NOMO-1 treated with dmso at 0.1 percent for 144 hours (cell line): ENCODE measurements at regions not wholly inside any gene's neighbourhood (a gene's known extent, or its start where the extent isn't known, plus 50 kb on each side); places are given as distances from the start of the nearest gene placed in this dataset.

Experiments used
- DNase-seq: peaks from one replicate; lab custom pipeline; 2025; ENCODE audit not compliant: unreplicated experiment; lab: John Stamatoyannopoulos, UW

DNA sequence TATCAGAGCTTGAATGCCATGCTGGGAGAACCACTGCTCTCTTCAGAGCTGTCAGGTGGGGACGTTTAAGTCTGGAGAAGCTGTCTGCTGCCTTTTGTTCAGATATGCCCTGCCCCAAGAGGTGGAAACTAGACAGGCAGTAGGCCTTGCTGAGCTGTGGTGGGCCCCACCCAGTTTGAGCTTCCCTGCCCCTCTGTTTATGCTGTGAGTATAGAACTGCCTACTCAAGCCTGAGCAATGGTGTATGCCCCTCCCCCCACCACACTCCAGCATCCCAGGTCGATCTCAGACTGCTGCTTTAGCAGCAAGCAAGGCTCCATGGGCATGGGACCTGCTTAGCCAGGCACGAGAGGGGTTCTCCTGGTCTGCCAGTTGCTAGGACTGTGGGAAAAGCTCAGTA is 362.3 kb downstream of the FAM170A start:
- no peak for DNase-seq

DNA sequence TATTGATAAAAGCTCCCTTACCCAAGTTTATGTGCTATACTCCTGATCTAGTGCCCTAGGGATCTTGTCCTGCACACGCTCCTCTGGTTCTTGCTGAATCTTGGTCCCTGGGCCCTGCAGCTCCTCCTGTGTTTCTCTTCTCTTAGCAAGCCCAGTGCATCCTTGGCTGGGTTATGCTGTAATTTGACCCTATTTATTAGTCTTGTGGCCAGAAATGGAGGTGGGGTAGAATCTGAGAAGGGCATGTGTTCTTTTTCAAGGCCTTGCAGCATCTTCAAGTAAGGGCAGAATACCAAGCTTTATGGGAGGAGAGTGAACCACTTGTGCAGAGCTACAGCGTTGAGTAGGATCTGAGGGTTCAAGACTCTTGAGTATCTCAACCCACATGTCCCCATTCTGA is 366.8 kb downstream of the FAM170A start:
- no peak for DNase-seq

DNA sequence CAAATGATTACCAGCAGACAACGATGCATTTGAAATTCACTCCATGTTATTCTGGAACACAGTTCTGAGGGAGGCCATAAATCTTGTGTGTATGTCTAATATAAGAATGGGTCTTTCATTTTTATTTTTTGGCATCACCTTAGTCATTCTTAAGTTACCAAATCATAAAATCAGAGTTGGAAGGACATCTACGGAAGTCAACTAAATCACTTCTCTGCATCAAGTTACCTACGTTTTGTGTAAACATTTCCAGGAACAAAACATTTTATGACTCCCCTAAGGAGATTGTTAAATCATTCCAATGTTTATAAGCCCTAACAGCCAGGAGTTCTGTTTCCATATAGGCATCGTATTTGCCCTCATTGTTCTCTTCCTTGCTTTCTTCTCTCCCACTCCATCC is 378.2 kb downstream of the FAM170A start:
- DNase-seq: no peak

DNA sequence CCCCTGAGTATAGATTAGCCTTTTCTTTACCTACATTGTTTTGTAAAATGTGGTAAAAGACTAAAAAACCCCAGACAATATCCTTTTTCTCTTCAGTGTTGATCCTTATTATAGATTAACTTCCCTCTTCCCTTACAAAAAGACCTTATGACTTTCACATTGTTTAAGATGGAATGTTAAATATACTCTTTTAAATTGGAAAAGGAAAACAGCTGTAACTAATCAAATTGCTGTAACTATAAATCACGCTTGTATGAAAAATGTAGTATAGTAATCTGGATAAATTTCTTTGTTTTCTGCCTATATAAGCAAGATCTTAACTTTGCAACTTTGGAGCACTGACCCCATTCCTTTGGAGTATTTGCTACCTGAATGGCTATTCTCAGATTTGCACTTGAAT is 383.1 kb downstream of the FAM170A start:
- DNase-seq: no peak

DNA sequence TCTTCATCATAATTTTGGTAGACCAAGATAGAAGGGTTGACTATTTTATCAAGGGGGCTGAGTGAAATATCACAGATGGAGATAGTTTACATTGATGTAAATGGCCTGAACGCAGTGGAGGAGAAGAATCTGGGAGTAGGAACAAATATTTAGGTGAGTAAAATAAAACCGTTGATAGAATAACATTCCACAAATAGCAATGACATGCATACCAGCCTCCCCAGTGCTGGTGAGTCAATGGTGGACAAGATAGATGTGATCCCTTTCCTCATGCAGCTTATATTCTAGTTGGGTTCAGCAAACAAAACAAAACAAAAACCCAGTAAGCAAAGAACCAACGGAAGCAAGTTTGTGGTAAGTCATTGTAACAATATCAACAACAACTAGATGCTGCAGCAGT is 385.2 kb downstream of the FAM170A start:
- DNase-seq: no peak

DNA sequence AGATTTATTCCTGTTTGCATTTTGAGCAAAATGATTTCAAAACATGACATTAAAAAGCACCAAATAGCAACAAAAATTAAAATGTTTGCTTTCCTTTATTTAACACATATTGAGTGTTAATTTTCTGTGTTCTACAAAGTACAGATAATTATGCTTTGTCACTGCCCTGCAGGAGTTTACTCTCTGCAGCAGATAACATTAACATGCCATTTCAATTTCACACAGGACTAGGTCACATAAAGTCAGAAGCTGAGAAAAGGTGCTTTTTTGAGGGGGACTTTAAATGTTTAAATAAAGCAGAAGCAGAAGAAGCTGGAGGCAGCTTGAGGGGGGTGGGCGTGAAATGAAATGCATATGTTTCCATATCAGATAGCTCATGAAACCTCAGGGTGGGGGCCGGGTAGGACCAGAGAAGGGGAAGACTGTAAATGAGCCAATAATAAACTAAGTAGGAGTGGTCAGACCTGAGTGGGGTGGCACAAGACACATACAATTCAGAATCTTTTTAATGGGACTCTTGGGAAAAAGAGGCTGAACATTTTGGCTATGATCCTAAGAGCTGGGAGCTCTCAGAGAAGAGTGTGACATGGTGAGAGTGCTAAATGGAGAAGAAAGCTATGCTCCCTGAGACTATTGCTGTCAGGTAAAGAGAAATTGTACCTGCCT is 387.5 kb downstream of the FAM170A start:
- no peak for DNase-seq

DNA sequence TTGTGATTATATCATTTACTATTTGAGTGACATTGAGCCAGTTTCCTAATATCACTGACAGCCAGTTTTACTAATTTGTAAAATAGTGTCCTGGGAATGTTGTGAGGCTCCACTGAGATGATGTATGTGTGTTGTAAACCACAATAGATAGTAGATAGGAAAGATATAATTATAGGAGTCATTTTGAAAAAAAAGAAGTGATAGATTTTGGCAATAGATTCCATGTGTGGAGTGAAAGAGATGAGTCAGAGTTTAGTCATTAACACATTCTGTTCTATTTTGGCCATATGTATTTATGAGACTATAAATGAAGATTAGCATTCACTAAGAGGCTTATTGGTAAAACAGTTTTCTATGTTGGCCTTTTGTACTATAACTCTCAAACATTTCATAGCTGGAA is 388.2 kb downstream of the FAM170A start:
- DNase-seq: no peak

DNA sequence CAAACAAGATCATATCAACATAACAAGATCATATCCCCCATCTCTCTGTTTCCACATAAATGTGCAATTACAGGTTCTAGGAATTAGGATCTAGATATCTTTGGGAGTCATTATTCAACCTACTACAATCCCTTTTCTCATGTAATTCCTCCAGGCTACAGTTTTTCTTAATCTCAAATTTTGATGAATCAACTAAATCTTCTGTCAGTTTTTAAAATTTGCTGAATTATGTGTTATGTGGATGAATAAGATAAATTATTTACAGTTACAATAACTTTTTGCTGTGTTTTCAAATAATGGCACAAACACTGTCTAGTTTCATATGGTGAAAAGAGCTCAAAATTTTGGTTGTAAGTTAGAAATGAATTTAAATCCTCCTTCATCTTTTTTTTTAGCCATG is 405.8 kb downstream of the FAM170A start:
- DNase-seq: no peak

DNA sequence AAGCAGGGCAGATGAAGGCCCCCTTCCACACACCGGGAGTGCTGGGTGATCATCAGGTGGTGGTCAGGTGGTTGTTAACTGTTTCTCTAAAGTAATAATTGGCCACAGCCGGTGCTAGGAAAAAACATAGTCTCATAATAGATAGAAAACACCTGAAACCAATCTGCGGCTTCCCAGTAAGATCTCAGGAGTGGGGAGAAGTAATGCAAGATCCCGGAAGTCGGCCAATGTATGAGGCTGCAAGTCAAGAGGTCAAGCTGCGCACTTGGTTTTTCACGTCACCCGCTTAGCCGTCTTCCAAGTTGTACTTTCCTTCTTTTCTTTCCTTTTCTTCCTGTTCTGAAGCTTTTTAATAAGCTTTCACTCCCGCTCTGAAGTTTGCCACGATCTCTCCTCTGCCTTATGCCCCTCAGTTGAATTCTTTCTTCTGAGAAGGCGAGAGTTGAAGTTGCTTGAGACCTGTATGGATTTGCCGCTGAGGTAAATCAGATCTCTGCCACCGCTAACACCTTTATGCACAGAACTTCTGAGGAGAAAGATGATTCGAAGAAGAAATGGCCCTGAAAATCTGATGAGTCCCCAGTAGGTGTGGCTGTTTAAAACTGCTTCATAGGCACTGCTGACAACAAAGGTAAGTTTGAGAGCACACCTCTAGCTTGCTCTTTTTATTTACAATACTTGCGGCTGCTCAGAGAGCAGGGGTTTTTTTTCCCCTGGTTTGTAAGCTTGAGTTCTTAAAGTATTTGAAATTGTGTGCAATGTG is 406.6 kb downstream of the FAM170A start:
- no peak for DNase-seq

DNA sequence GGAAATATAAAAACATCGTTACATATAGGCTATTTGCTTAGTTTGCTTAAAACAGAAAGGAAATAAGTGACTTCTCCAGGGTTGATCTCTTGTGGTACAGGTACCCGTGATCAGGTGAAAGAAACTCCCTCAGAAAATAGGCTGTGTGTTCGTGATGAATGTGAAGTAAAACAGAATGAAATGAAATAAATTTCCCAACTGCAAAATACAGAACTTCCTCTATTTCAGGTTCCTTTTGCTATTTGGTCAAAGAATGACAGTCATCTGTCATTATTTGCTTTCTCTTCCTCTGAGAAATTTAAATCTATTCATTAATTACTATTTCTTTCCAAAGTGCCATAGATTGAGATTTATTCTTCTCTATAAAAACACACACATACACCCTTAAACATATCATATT is 408.1 kb downstream of the FAM170A start:
- DNase-seq: no peak

DNA sequence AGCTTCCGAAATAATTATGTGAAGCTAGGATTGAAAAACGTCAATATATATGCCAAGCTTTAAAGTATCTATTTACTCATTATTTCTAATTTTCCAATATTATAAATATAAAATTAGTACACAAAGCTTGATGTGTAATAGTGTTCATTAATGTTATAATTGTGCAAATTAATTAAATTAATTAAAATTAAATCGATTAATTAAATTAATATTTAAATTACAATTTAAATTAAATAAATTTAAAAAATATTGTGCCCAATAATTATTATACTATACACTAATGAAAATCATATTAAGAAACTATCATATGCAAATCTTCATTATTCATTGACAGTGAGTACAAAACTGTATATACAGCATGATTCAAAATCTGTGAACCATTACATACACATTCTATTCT is 409.8 kb downstream of the FAM170A start:
- DNase-seq: no peak

DNA sequence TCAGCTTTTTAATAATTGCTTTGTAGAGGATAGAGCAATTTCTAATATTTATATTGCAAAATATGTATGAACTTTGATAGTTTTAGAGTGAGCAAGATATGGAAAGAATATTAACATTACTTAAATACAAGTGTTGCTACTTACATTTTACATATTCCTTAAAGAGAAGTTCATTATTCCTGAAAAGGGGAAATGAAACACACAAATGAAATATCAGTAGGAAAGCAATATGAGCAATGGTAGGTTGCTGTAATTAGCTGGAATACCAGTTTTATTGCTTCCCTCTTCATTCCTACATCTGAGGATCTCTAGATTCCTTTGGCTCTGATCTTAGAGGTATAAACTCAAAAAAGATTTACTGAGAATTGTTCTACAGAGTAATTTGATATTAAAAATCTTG is 414.1 kb downstream of the FAM170A start:
- no peak for DNase-seq

DNA sequence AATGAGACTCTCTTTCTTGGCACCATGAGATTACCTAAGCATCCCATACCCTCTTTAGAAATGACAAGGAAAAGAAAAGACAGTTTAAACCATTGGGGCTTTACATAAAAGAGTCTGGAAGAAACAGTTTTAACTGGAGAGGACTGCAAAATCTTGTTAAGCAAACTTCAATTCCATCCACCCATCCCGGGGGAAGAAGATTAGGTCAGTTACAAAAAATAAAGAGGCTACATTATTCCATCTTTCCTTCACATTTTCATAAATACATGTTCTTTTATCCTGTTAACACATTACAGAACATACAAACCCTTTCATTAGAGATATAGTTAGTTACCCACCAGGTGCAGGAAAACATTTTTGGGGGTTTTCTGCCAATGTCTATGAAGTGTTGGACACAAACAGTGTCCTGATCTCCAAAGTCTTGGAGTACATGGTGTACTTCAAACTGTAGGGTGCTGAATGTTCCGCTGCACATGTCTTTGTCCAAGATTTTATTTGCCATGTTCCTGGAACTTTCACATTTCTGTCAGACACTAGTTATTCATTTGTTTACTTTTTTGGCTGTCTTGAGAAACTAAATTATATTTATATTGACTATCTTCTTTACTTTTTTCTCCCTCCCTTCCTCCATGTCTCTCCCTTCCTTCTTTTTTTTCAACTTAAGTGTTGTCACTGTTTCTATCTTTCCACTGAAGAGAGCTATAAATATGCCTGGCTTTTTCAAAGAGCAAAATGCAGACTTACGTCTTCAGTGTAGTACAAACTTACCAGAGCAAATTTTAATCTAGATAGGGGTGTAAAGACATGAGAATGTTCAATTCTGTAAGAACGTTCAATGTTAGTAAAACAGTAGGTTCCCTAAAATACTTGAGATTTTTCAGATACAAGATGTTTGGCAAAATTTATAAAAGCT is 410.9 kb upstream of the PRR16 start:
- no peak for DNase-seq

DNA sequence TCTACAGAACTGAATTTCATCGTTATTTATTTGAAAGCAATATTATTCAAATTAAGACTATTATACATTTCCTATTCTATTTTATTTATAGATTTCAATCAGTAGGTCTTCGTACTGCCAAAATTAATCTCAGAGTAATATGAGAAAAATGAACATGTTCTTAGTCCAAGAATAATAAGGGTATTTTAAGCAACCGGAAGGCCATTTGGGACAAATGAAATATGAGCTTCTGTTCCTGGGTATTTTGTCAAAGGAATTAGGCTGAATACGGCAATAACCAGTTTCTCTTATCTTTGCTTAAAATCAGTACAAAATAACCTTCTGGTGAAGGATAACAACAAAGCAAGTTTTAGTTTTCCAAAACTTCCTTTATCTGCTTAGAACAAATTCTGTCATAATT is 410.3 kb upstream of the PRR16 start:
- DNase-seq: no peak

DNA sequence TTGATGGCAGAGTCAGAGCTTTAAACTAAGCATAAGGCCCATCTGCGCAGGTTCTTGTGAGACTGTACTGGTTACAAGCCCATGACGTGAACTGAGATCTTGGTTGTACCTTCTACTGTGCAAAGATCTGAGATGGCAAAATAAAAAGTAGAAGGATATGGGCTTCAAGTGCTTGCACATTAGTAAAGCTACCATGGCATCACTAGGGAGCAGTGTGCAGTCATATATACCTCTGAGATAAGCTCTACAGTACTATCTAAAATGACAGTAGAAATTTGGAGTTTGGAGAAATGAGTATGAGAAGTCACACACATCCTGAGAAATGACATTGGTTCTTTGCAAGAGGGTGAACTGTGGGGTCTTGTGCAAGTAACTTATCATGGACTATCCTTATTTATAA is 408.2 kb upstream of the PRR16 start:
- no peak for DNase-seq

DNA sequence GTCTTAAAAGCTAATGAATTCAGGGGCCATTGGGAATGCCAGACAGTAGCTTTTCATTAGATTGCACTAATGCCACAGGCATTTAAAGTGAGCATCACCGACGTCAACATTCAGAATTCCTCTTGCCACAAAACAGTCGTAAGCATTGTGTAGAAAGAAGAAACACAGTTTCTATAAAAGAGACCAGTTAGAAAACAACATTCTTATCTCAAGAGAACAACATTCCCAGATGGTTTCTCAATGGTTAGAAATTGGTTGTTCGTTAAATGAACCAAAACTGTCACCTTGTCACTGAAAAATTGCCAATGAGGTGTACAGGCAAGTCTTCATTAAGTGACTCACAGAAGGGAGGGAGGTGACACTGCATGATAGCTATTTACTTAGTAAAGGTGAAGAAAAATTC is 401.6 kb upstream of the PRR16 start:
- no peak for DNase-seq

DNA sequence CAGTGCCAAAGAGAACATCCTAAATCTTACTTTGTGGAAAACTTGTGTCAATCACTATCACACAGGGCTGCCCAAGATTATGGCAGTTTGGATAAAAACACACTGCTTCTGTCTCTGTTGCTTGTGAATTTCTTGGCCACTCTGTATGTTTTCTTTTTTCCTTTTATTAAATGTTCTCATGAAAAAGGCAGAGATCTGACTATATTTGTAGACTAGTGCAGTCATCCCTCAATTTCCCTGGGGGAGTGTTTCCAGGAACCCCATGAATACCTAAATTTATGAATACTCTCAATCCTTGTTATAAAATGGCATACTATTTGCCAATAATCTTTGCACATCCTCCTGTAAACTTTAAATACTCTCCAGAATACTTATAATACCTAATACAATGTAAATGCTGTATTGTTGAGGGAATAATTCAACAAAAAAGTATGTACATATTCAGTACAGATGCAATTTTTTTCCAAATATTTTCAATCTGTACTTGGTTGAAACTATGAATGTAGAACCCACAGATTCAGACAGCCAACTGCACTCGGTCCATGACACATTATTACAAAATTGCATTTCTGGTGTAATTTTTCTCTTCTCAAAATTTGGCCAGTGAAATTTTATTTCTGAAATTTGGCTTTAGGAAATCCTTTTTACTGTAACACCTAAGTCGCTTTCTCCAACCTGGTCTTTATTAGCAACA is 391.9 kb upstream of the PRR16 start:
- no peak for DNase-seq

DNA sequence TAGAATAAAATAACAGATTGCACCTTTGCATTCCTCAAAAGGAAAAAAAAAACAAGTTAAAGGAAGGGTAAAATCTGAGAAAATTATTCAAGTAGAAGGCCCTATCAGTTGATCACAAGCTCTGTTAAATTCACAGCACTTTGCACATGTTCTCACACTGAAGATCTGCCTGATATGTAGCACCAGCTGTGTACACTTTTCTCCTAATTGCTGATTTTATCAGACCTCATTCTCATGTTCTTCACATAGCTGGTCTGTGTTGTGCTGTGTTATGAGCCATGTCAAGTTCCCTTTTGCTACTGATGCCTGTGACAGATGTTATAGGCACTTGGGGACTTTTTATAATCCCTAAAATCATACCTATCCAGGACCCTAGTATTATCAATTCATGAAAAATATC is 390.4 kb upstream of the PRR16 start:
- no peak for DNase-seq

DNA sequence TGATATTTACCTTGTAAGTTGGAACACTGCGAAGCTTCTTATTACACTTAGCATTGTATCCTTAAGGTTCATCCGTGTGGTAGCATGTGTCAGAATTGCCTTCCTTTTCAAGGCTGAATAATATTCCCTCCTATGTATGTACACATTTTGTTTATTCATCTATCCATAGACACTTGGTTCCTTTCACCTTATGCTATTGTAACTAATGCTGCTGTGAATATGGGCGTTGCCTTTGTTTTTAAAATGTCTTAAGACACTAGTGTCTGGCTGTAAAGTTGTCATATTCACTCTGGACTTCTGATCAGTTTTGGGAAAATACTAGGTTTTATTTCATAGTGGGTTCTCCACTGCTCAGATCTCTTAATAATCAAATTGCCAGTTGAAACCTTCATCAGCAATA is 383.3 kb upstream of the PRR16 start:
- no peak for DNase-seq

DNA sequence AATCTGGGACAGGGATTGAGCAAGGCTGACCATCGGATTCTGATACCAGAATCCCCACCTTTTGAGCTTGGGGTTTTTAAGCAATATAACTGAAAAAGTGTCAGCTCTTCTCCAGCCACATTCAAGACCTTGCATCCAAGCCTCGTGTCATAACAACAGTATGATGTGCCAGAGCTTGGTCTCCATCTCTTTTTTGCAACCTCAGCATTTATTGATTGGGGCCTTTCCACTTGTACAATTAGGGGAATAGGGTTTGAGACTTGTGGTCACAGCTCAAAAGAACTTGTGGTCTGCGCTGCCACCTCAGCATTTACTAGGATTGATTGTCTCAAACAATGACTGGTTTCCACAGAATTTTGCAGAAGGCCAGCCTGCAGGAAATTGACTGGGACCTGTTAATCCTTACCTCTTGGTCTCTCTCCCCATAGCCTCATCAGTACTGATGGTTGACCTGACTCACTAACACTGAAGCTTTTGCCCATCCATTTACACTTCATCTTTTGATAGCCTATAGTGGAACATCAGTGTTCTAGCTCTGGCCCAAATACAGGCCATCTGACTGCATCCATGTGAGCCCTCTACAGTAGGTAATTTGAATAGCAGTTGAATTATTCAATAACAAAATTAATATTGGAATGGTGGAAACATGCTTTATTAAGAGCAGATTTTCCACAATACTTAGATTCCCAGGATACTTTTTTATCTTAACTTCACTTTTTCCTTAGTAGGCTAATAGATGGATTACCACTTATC is 381.6 kb upstream of the PRR16 start:
- no peak for DNase-seq
